Fibroblast of skin of abdomen (primary cell): ENCODE measurements at regions not wholly inside any gene's neighbourhood (a gene's known extent, or its start where the extent isn't known, plus 50 kb on each side); places are given as distances from the start of the nearest gene placed in this dataset.
"Not testable (repeated sequence)": the region's sequence is repeated elsewhere in the genome, so short reads cannot be mapped to it uniquely, and the experiment has no call there.

Source experiments
- DNase-seq: peaks from one replicate; pipeline ENCODE4 v3.0.0-alpha.2; 2013

GRCh38 chr1:95297906-95298305 is 63.9 kb downstream of the RWDD3 start:
- DNase-seq, result not testable (repeated sequence)

- DNase-seq, result no peak
Observed at GRCh38 chr1:95301091-95301490, 67.1 kb downstream of the RWDD3 start.

GRCh38 chr1:95301614-95302013 is 67.6 kb downstream of the RWDD3 start:
- DNase-seq, result no peak

DNA sequence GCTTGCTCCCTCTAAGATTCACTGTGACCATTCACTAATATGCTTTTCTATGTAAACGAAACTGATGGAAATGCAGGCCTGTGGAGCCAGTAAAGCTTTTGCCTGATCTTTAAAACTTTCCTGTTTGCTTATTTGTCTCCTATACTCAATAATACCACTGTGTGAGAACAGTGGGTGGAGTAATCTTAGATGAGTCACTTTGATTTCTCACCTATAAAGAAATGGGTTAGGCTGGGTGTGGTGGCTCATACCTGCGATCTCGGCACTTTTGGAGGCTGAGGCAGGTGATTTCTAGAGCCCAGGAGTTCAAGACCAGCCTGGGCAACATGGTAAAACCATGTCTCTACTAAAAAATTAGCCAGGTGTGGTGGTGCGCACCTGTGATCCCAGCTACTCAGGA is 70.8 kb downstream of the RWDD3 start:
- no peak for DNase-seq

DNA sequence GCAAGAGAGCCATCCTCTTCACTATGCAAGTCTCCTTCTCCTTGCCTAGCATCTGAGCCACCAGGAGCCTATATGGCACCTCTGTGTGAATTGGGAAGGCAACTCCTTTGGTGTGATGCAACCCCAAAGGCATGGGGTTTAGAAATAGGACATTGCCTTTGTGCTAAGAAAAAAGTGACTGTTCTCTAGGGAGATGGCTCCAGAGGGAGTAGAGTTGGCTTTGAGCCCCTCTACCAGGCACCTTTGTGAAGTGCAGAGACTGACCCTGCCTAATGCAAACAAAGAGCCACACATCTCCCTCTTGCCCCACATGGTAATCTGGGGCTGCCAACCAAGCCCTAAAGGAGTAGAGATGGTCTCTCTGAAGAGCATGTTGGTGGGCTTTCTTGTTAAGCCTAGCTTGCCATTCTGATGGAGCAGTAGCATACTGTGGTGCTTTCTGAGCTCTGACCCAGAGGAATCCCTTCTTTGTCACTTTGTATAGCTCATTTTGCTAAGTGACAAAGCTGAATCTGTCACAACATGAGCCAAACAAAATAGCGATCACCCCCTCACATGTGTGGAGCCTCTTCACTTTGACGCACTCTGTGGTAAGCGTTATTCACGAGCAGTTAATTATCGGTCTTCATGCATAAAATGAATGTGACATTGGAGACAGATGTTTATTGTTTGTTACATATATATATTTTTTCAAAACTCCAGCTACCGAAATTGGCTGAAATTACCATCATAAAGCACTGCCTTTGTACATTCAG is 74.4 kb downstream of the RWDD3 start:
- no peak for DNase-seq

GRCh38 chr1:95309031-95309471 is 75.0 kb downstream of the RWDD3 start:
- peak; percentile 41 for DNase-seq

- DNase-seq, result no peak
Observed at GRCh38 chr1:95311014-95311413, 77.0 kb downstream of the RWDD3 start.

GRCh38 chr1:95311762-95312161 is 77.8 kb downstream of the RWDD3 start:
- no peak for DNase-seq

- no peak for DNase-seq
Observed at GRCh38 chr1:95312181-95312580, 78.2 kb downstream of the RWDD3 start.

DNA sequence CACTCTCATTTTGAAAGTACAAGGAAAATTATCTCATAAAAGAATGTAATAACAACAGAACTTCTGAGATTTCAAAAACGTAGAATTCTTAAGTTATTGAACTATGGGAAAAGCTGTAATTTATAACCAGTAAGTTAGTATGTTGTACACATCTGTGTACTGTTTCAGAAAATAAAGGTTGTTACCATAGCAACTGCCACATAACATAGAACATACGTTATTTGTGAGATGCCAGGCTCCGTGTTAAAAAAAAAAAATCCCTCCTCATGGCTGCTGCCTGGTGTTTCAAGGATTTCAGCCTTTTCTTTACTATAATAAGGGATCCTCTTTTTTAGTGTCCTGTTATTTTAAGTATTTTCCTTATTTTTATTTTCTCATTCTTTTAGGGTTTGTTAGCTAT is 79.5 kb downstream of the RWDD3 start:
- DNase-seq, result no peak

DNA sequence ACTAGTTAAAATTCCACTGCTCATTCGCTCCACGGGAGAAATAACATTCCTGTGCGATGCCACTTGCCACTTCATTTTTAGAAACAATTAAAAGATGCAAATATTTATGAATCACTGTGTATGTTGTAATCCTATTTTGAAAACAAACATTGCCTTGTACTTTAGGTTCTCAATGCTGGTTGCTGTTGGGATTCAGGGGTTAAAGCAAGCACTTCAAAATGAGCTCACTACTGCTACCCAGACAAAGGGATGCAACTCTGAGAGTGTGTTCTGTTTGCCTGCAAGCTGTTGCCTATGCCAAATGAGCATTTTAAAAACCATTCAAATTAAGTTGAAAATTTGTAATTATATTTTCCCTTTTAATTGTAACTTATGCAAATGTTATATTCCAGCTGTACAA is 87.5 kb downstream of the RWDD3 start:
- DNase-seq, result no peak

GRCh38 chr1:95323123-95323522 is 89.1 kb downstream of the RWDD3 start:
- DNase-seq, result peak; percentile 35

- DNase-seq, result no peak
Observed at GRCh38 chr1:95325349-95325748, 91.3 kb downstream of the RWDD3 start.

DNA sequence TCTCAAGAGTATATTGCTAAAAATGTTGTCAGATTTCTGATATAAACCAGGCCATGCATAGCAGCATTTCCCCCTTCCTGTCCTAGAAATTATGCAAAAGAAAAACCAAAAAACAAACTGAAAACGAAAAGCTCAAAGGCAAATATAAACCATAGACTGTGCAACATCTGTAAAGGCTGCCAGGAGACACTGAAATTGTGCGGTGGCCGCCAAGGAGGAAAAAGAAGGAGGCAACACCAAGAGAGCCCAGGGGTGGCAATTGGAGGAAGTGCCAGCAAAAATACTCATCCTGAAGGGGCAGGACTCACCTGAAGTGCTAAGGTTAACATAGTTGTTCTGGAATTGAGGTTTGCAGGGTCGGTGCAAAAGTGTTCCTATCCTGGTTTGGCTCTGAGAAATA is 92.0 kb downstream of the RWDD3 start:
- no peak for DNase-seq

DNA sequence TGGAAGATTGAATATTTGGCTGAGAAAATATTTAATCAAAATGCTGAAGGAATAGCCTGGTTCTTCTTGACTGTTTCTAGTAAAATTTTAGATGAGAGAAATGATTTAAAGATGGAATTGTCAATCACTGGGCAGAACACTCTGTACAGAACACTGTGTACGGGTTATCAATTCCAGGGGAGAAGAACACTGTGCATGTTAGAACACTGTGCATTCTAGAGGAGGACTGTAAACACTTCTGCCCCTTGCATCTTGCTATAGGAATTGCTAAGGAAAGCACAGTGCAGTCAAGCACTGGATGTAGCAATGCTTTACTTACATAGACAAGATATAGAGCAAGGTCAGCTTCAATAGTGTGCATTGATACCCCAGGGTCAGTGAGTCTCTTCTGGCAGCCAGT is 98.7 kb downstream of the RWDD3 start:
- DNase-seq, result no peak

- no peak for DNase-seq
Observed at GRCh38 chr1:95339377-95339776, 105.4 kb downstream of the RWDD3 start.

DNA sequence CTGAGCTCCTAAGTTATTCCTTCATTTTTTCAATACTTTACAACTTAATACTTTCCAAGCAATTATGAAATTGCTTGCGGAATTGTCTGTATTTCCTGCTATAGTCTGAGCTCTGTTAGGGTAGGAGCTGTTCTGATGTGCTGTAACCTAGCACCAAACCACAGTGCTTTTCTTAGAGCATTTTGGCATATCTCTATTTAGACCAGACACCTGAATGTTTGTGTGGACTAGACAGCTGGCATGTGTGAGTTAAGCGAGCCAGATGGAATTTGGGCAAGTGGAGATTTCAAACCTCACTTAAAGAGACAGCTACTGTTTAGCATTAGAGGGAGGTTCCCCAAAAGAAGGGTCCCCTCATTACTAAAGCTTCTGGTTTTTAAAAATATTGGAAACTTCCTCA is 106.1 kb downstream of the RWDD3 start:
- no peak for DNase-seq

DNA sequence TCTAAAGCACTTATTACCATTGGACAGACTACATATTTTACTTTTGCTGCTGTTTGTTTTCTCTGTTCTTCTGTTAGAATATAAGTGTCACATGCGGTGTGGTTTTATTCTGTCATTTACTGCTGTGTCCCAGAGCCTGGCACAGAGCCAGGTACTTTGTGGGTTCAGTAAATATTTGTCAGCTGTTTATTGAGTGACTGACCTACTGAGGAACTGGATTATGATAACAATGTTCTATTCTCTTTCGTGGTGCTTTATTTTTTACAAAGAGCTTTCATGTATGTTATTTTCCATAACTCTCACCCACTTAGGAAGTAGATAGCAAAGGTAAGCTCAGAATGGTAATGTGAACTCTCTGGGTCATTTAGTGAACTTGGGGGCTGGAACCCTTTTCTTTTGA is 118.8 kb downstream of the RWDD3 start:
- DNase-seq, result no peak

GRCh38 chr1:95353194-95353593 is 119.2 kb downstream of the RWDD3 start:
- DNase-seq, result no peak

GRCh38 chr1:95364546-95364945 is 130.5 kb downstream of the RWDD3 start:
- no peak for DNase-seq

DNA sequence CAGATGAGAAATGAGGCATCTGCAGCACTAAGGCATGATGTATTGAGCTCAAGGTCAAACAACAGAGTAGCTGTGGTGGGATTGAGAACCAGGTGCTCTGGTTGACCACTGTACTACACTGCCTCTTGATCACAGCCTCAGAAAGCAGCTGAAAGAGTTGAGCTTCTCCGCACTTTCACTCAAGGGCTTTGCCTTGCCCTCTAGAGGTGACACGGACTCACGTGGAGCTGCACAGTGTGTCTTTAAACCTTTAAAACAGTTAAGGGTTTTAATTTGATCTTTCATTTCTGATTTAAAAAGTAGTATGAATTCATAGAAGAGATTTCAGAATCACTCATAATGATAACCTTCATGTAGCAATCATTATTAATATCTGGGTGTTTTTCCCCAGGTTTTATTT is 132.5 kb downstream of the RWDD3 start:
- DNase-seq, result no peak

DNA sequence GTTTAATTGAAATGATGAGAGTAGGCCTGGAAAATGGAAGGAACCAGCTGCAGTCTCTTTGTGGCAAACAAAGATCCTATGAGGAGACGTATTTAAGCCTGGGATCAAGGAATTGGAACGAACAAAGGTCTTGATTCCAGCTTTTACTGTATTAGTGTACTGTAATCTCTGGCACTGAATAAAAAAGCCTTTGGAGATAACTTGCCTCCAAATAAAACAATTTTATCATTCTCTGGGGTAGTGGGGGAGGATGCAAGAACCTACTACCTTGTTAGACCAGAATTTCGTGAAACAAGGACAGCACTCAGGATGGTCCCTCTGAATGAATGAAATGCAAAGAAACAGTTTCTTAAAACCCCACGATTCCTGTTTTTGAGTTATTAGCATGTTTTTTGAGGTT is 134.2 kb downstream of the RWDD3 start:
- no peak for DNase-seq

GRCh38 chr1:95369985-95370690 is 136.1 kb downstream of the RWDD3 start:
- no peak for DNase-seq
